Kidney capillary endothelial cell (primary cell): ENCODE measurements at regions not wholly inside any gene's neighbourhood (a gene's known extent, or its start where the extent isn't known, plus 50 kb on each side); places are given as distances from the start of the nearest gene placed in this dataset.
"Not testable (repeated sequence)": the region's sequence is repeated elsewhere in the genome, so short reads cannot be mapped to it uniquely, and the experiment has no call there.

Experiments
- DNase-seq: peaks from one replicate; pipeline ENCODE4 v3.0.0-alpha.2; 2018; ENCODE audit warnings: low spot score

DNA sequence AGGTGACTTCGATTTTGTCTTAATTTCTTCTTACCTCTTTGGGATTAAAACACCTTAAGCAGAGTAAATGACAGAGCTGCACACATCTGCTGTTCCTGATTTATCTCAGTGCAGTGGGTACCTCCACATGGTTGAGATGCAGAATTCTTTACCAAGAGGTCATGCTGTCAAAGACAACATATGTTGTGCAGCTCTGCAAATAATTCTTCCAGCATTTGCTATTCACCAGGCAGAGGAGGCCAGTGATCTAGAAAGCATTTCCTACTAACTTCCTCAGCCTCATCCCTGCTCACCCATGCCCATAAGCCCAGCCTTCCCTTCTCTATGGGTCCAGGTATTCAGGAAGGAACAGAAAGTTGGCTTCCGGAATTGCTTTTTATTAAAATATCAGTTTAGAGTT lies 109.3 kb downstream of the THBS2 start:
- DNase-seq = no peak

- no peak for DNase-seq
These were observed 111.2 kb downstream of the THBS2 start for GRCh38 chr6:169142538-169142844.

DNA sequence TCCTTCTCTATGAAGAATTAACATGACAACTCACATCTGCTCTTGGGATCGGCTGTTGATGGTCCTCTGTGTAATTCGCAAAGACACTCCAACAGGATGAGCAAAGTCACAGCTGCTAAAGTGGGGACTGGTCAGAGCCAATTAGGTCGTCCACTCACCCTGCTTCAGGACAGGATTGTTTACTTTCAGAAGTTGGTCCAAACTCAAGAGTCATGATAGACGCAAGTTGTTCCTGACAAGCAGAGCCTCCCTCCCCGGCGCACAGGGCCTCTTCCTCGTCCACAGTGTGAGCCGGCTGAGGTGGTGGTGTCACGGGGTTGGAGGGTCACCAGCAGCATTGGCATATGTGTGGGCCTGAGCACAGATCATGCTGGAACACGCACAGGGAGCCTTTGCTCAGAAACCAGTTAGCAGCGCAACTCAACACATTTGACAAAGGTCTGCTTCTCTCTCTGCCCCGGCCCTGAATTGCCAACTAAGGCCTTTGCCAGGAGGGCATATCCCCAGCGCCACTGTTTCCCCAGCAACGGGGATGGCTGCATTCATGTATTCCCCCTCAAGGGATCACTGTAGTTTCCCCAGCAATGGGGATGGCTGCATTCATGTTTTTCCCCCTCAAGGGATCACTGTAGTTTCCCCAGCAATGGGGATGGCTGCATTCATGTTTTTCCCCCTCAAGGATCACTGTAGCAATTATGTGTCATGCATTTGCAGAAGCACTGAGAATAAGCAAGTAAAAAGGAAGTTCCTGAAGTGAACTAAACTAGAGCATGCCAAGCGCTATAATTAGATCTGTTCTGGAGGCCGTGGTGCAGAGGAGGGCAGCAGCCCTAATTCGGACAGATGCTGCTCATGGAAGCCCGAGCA lies 111.7 kb downstream of the THBS2 start:
- no peak for DNase-seq

DNA sequence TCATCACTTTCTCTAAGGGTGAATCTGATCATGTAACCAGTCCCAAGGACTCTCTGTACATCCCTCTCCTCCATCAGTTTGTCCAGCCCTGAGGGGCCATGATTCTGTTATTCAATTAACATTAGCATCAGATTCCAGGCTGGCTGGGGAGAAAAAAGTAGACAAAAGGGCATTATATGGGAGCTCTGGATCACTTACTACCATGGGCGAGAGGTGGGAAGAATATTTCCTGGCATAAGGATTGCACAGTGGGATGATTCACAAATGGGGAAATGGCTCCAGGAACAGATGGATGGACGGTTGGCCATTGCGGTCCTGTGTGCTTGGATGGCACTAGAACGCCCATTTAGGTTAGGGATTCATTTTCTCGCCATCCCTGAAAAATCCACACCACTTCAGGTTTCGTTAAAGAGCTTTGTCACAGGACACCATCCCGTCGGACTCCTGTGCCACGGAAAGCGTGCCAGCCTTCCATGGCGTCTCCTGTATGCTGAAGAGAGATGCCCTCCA lies 112.6 kb downstream of the THBS2 start:
- DNase-seq = no peak

- no peak for DNase-seq
These were observed 114.3 kb downstream of the THBS2 start for GRCh38 chr6:169139179-169139971.

GRCh38 chr6:169132352-169132940 lies 121.2 kb downstream of the THBS2 start:
- no peak for DNase-seq

- DNase-seq = no peak
These were observed 122.3 kb downstream of the THBS2 start for GRCh38 chr6:169131390-169131789.

DNA sequence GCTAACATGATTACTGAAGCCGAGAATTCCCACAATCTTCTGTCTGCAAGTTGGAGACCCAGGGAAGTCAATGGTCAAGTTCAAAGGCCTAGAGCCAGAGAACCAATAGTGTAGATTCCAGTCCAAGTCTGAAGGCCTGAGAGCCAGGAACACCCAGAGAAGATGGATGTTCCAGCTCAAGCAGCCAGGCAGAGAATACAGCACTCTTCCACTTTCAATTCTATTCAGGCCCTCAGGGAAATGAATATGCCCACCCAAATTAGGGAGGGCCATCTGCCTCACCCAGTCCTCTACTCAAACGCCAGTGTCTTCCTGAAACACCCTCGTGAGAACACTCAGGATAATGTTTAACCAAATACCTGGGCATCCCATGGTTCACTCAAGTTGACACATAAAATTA lies 123.5 kb downstream of the THBS2 start:
- DNase-seq = no peak

DNA sequence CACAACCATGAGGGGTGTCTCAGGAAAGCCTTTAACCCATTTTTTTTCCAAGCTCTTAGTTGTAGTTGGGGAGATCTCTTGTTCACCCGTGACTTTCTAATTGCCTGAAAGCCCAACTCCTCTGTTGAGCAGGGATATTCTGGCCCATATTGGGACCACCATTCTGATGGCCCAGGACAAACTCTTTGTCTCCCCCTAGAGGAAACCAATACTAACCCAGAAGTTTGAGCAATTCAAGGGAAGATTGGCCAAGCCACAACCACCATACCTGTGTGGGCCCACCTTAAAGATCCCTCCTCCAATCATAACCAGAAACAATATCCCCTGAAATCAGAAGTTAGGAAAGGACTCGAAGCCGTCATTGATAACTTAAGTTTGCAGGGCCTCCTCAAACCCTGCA lies 132.6 kb downstream of the THBS2 start:
- DNase-seq = no peak

DNA sequence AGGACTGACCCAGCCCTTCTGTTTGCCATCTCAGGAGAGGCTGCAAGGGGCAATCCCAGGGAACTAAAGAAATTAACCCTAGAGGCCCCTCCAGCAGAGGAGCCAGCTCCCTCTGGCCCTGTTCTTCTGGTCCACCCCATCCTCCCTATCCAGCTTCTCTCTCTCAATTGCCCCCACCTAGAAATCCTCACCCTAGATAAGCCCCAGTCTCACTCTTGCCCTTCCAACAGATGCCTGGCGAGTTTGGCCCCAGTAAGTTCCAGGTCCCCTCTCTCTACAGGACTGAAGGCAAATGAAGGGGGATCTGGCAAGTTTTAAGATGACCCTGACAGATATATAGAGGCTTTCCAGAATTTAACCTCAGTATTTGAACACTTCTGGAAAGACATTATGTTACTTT lies 134.0 kb downstream of the THBS2 start:
- DNase-seq = no peak

- no peak for DNase-seq
These were observed 135.3 kb downstream of the THBS2 start for GRCh38 chr6:169118346-169118830.

- DNase-seq = no peak
These were observed 136.0 kb downstream of the THBS2 start for GRCh38 chr6:169117663-169118062.

GRCh38 chr6:169115632-169116031 lies 138.0 kb downstream of the THBS2 start:
- no peak for DNase-seq

DNA sequence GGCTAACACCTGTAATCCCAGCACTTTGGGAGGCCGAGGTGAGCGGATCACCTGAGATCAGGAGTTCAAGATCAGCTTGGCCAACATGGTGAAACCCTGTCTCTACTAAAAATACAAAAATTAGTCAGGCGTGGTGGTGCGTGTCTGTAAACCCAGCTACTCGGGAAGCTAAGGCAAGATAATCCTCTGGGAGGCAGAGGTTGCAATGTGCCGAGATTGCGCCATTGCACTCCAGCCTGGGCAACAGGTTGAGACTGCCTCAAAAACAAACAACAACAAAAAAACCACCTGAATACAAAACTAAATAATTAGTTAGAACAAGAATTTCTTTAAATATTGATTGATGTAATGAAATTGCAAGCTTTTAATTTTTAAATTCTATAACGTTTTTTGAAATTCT lies 139.0 kb downstream of the THBS2 start:
- not testable (repeated sequence) for DNase-seq

GRCh38 chr6:169112483-169113320 lies 140.9 kb downstream of the THBS2 start:
- no peak for DNase-seq

DNA sequence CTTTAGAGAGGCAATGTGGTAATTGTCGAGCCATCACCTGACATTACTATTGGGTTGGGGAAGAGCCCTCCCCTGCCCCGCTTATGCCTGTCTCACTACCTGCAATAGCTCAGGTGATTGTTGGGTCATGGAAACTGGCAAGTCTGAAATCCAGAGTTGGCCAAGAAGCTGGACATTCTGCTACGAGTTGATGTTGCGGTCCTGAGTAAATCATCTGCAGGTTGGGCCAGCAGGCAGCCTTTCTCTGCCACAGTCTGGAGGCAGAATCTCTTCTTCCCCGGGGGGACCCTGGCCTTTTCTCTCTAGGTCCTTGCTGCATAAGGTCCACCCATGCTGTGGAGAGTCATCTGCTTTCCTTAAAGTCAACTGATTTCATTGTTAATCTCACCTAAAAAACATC lies 142.4 kb downstream of the THBS2 start:
- no peak for DNase-seq

DNA sequence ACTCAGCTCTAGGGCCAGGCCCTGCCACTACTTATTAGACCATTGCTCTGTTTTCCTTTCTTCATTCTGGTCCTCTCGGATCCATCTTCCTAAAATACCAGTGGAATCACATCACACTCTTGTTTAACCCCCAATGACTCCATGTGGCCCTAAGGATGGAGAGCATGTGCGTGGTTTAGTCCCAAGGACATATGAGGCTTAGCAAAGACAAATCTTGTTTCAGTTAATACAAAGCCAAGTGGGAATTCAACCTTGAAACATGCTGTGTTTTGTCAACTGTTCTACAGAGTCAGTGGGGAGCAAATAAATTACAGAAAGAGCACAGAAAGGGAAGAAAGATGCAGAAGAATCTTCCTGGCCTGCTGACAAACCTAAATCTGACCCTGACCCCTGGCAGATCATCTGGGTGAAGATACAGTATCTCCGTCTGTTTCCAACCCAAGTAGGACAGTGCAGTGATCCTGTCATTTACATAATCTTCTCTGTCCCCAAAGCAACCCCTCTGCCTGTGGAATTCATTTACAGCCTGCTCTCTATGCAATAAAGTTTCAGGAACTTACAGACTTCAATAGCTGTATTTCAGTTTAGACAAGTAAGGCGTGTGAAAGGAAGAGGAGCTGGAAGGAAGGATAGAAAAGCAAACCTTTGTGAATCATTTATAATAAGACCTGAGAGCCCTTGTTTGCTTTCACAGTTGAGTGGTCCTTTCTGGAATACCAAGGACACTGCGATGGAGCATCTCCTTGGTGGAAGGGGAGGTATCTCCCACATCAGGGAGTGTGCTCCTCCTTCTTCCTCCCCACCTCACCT lies 144.0 kb downstream of the THBS2 start:
- no peak for DNase-seq

GRCh38 chr6:169108753-169109152 lies 144.9 kb downstream of the THBS2 start:
- no peak for DNase-seq

- DNase-seq = no peak
These were observed 147.5 kb downstream of the THBS2 start for GRCh38 chr6:169106176-169106575.

DNA sequence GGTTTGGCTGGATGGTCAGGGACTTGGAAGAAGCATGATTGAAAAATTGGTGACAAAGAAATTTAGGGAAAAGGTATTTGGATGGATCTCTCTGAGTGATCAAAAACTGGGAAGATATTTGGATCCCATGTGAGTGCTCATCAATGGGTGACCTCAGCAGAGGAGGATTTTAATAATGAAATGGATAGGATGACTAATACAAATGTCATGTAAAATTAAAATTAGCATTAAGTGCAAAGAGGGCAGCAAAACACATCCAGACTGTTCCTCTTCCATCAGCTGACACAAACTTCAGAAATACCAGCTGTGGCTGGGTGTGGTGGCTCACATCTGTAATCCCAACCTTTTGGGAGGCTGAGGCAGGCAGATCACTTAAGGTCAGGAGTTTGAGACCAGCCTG lies 151.7 kb downstream of the THBS2 start:
- no peak for DNase-seq
